Kidney (tissue), 13 donors: ENCODE measurements at regions not wholly inside any gene's neighbourhood (a gene's known extent, or its start where the extent isn't known, plus 50 kb on each side); places are given as distances from the start of the nearest gene placed in this dataset.

Experiments
- DNase-seq, 5 donors: peaks; one replicate each; pipeline ENCODE4 v3.0.0-alpha.2; 2013 to 2020
- FAIRE-seq: peaks from 2 replicates; lab custom pipeline; 2012; peaks lifted over from hg19 to GRCh38; lab: Jason Lieb, UNC
- H3K27ac ChIP-seq, 2 donors: one replicate each; pipeline ENCODE4 v1.7.0; 2013; ENCODE audit warnings: low read depth in 2 of 2, low read length in 2 of 2, inconsistent platforms in 1 of 2
- H3K27me3 ChIP-seq: one replicate; pipeline ENCODE4 v1.7.1; 2013; ENCODE audit warnings: low read length, inconsistent platforms; ENCODE audit not compliant: control insufficient read depth, insufficient read depth
- H3K36me3 ChIP-seq, 3 donors: one replicate each; pipeline versions ENCODE4 v1.7.0 to v1.7.1; 2013; ENCODE audit warnings: low read length in 3 of 3, control low read depth in 1 of 3, inconsistent platforms in 1 of 3; ENCODE audit not compliant: insufficient read depth in 3 of 3, control insufficient read depth in 2 of 3
- H3K4me1 ChIP-seq, 3 donors: one replicate each; pipeline versions ENCODE4 v1.7.0 to v1.7.1; 2013; ENCODE audit warnings: low read length in 3 of 3, inconsistent platforms in 1 of 3, low read depth in 1 of 3; ENCODE audit not compliant: control insufficient read depth in 2 of 3, insufficient read depth in 2 of 3
- H3K4me3 ChIP-seq, 3 donors: one replicate each; pipeline versions ENCODE4 v1.7.0 to v1.8.1; 2013; ENCODE audit warnings: low read length in 3 of 3, control low read depth in 1 of 3, inconsistent platforms in 1 of 3
- H3K9ac ChIP-seq, 3 donors: one replicate each; pipeline versions ENCODE4 v1.7.0 to v1.7.1; 2013; ENCODE audit warnings: low read length in 3 of 3, control low read depth in 1 of 3, inconsistent platforms in 1 of 3
- H3K9me3 ChIP-seq, 3 donors: one replicate each; pipeline versions ENCODE4 v1.7.0 to v1.7.1; 2013; ENCODE audit warnings: low read length in 3 of 3, control low read depth in 1 of 3, inconsistent platforms in 1 of 3; ENCODE audit not compliant: control insufficient read depth in 2 of 3, insufficient read depth in 1 of 3
- intact Hi-C: fragments of 100-400 bp; cut with DNase I; formaldehyde crosslinking; loops from one replicate; pipeline ENCODE4 v1.11.1; 2022
- TF ChIP-seq, protein P1 (sequence below): IDR thresholded peaks from 3 replicates; pipeline ENCODE4 v1.5.1; 2012; ENCODE audit warnings: mild to moderate bottlenecking, moderate library complexity, borderline replicate concordance; ENCODE audit not compliant: insufficient read depth; ENCODE audit errors: extremely low read depth
- donor health status: control.
- donor health status: control.
- donor health status: control.
- donor health status: control.
- donor health status: control.
- donor health status: DM: yes; HTN: yes; CAD: no.
- donor health status: Normal renal cell carcinoma (clear cell type).

DNA sequence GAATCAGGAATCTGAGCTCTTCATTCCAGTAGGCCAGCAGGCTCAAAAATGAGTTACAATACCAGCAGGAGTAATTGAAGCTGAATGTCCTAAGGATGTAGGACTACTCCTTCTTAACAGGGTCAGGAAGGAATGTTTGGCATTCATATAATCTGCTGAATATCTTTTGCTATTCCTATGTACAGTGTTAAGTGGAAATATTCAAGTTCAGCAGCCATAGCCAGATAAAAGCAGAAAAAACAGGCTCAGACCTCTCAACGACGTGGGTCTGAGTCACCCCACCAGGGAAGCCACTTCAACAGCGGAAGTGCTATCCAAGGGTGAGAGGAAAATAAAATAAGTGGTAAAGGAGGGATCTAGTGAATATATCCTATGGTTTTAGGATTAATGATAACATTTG, 577.0 kb downstream of the SPOCK3 start:
- H3K9me3 ChIP-seq = no peaks in the 10 kb centered on the region
- TF ChIP-seq, protein P1, sequence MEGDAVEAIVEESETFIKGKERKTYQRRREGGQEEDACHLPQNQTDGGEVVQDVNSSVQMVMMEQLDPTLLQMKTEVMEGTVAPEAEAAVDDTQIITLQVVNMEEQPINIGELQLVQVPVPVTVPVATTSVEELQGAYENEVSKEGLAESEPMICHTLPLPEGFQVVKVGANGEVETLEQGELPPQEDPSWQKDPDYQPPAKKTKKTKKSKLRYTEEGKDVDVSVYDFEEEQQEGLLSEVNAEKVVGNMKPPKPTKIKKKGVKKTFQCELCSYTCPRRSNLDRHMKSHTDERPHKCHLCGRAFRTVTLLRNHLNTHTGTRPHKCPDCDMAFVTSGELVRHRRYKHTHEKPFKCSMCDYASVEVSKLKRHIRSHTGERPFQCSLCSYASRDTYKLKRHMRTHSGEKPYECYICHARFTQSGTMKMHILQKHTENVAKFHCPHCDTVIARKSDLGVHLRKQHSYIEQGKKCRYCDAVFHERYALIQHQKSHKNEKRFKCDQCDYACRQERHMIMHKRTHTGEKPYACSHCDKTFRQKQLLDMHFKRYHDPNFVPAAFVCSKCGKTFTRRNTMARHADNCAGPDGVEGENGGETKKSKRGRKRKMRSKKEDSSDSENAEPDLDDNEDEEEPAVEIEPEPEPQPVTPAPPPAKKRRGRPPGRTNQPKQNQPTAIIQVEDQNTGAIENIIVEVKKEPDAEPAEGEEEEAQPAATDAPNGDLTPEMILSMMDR = no peak
- intact Hi-C loops = no loop called here
- no peaks in the 10 kb centered on the region for H3K36me3 ChIP-seq
- no peak overlapping the region for H3K4me3 ChIP-seq
- H3K27ac ChIP-seq = no peak overlapping the region
- H3K9ac ChIP-seq = no peak overlapping the region
- H3K4me1 ChIP-seq = no peaks in the 10 kb centered on the region
- FAIRE-seq = no peak
- no peak for DNase-seq
- no peaks in the 10 kb centered on the region for H3K27me3 ChIP-seq

DNA sequence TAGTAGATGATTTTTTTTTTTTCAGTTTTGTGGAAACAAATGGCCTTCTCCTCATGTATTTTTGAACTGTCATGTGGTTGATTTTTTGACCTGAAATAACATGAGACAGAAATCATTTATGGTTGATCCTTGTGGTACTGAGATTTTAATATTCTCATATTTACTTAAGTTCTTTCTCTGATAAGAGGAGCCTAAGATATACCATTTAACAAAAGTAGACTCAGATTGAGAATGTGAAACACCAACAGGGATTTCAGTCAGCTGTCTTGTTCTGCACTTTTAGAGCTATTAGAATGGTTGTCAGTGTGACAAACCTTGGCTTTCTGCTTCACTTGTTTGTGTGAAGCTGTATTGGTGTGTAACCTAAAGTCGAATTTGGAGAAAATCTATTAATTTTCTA, 575.7 kb downstream of the SPOCK3 start:
- H3K36me3 ChIP-seq = no peaks in the 10 kb centered on the region
- H3K4me3 ChIP-seq = no peak overlapping the region
- no peaks in the 10 kb centered on the region for H3K27me3 ChIP-seq
- TF ChIP-seq, protein P1 = no peak
- no peak overlapping the region for H3K27ac ChIP-seq
- DNase-seq = no peak
- intact Hi-C loops = no loop called here
- no peaks in the 10 kb centered on the region for H3K4me1 ChIP-seq
- no peak overlapping the region for H3K9ac ChIP-seq
- no peaks in the 10 kb centered on the region for H3K9me3 ChIP-seq
- no peak for FAIRE-seq

DNA sequence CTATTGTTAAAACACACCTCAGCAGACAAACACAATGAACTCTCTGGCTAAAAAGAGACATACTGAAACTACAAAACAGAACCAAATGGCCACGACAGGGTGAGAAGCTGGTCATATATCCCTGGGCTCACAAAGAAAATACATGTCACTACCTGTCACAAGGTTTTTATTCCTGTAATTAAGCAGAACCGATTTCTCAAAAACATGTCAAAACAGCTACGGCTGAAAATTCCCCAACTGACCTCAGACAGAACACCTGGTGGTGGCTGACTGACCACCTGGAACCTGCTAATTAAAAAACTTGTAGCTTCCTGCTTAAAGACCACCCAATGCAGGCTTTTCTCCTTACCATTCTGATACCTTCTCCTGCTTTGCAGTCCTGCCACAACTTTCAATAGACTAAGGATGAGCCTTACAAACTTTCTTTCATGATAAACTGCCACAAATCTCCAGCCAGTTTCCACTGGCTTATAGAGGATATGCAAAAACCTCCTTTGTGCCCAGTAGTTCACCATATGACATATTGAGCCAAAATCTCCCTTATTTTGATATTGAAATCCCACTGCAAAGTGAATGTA, 571.9 kb downstream of the SPOCK3 start:
- intact Hi-C loops = no loop called here
- no peak overlapping the region for H3K9ac ChIP-seq
- no peaks in the 10 kb centered on the region for H3K9me3 ChIP-seq
- no peak for FAIRE-seq
- H3K27me3 ChIP-seq = no peaks in the 10 kb centered on the region
- TF ChIP-seq, protein P1 = no peak
- no peak overlapping the region for H3K4me3 ChIP-seq
- DNase-seq = peak in 2 of 5 donors; percentile 1 to 10
- no peaks in the 10 kb centered on the region for H3K36me3 ChIP-seq
- no peak overlapping the region for H3K27ac ChIP-seq
- H3K4me1 ChIP-seq = no peaks in the 10 kb centered on the region

DNA sequence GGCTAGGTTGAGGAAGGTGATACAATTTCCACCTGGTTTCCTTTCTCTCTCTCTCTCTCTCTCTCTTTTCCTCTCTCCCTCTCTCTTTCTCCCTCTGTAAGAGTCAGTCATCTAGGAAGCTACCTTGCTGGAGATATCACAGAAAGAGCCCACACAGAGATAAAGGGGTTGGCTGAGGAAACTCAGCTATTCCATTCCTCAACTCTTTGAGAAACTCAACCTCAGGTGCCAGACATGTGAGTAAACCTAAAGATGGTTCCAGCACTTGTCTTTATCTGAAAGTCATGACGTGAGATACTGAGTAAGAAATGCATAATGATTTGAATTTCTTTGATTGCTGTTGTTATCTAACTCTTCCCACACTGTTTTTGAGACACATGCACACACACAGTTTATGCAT, 564.0 kb downstream of the SPOCK3 start:
- Histone ChIP-seq H3K27ac (no peak overlapping the region), H3K9me3 (no peaks in the 10 kb centered on the region), H3K4me3 (no peak overlapping the region), H3K27me3 (no peaks in the 10 kb centered on the region), H3K9ac (no peak overlapping the region), H3K4me1 (no peaks in the 10 kb centered on the region), H3K36me3 (no peaks in the 10 kb centered on the region)
- intact Hi-C loops = no loop called here
- FAIRE-seq (no peak), DNase-seq (no peak)
- TF ChIP-seq, protein P1 = no peak
